Ovary (tissue), 3 donors: ENCODE measurements at regions not wholly inside any gene's neighbourhood (a gene's known extent, or its start where the extent isn't known, plus 50 kb on each side); places are given as distances from the start of the nearest gene placed in this dataset.

Experiments
- POLR2A ChIP-seq: fragments of 450-650 bp; IDR thresholded peaks from one replicate; pipeline ENCODE4 v1.6.1; 2017; ENCODE audit warnings: antibody characterized with exemption, mild to moderate bottlenecking, moderate library complexity
- TF ChIP-seq, protein P1 (sequence below), 3 donors: fragments of 450-650 bp in 2 of 3; fragments of 200-600 bp in 1 of 3; IDR thresholded peaks; one replicate each; pipeline versions ENCODE4 v1.5.1 to v1.8.0; 2016 to 2022; ENCODE audit warnings: antibody characterized with exemption in 3 of 3, mild to moderate bottlenecking in 1 of 3
- donor health status: DM: no; HTN: no; CAD: no.

DNA sequence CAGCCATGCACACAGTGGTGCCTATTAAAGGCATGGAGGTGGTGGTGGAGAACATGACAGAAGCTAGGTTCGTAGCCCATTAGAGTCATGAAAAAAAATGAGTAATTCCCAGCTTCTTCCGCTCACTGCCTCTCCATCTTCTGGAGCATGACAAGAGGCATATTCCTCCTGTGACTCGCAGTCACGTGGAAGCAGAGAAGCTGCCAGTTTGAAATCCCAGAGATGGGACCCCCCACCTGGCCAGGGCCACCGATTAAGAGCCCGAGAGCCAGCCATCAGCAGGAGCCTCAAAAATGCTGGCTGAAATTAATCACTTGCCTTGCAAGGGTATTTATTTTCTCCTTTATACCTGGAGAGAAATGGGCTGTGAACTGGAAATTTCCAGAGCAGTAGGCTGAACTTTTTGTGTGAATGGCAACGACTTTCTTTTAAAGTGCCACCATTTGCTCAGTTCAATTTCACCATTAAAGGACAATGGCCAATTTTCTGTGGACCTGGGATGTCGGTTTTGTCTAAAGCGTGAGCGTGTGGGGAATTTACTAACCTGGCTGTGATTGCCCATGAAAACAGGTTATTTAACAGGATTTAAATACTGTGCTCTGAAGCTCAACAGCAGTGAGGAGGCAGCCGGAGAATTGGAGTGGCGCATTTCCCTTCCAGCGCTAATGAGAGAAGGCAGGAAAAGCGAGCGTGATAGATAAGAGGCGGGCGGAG, 189.7 kb upstream of the SDK2 start:
- TF ChIP-seq, protein P1, sequence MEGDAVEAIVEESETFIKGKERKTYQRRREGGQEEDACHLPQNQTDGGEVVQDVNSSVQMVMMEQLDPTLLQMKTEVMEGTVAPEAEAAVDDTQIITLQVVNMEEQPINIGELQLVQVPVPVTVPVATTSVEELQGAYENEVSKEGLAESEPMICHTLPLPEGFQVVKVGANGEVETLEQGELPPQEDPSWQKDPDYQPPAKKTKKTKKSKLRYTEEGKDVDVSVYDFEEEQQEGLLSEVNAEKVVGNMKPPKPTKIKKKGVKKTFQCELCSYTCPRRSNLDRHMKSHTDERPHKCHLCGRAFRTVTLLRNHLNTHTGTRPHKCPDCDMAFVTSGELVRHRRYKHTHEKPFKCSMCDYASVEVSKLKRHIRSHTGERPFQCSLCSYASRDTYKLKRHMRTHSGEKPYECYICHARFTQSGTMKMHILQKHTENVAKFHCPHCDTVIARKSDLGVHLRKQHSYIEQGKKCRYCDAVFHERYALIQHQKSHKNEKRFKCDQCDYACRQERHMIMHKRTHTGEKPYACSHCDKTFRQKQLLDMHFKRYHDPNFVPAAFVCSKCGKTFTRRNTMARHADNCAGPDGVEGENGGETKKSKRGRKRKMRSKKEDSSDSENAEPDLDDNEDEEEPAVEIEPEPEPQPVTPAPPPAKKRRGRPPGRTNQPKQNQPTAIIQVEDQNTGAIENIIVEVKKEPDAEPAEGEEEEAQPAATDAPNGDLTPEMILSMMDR (IDR thresholded peaks at IDR 0.05) = no peak
- TF ChIP-seq POLR2A = no peak
